ENCODE measurements at regions not wholly inside any gene's neighbourhood (a gene's known extent, or its start where the extent isn't known, plus 50 kb on each side); places are given as distances from the start of the nearest gene placed in this dataset.

DNA sequence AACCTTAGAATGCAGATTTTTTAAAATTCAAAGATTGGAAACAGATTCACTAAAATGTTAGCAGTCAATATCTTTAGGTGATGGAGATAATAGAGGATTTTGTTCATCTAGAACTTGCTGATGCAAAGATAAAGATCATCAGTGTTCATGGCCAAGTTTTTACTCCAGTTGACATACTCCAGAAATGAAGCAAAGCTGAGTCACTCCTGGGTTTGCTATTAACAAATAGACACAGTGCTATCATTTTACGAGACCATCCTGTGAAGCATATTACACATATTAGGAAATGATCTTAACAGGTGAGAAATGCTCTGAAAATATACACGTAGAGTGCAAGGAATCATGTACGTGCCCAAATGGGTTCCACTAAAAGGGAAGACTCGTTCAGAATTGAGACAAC, 170.6 kb upstream of the FAM9B start:
- H3K4me3 ChIP-seq (ENCODE audit: extremely low read depth in 1 of 4, insufficient read depth in 2 of 4, low read depth in 3 of 4, low read length in 4 of 4), result no peak overlapping the region
- no peak overlapping the region for H3K23ac ChIP-seq (ENCODE audit: insufficient read length)
- H3K9ac ChIP-seq (replicated peaks in 1 of 4; ENCODE audit: extremely low read depth in 1 of 4, low read depth in 3 of 4, low read length in 3 of 4), result no peak overlapping the region
- no peak overlapping the region for H3K14ac ChIP-seq (ENCODE audit: insufficient read length)
- H3K4me2 ChIP-seq (ENCODE audit: insufficient read depth in 1 of 2, low read depth in 2 of 2, low read length in 2 of 2), result no peak overlapping the region
- H3K79me2 ChIP-seq (ENCODE audit: control insufficient read depth in 1 of 2, insufficient read depth in 2 of 2, low read length in 2 of 2), result no peaks in the 10 kb centered on the region
- no peak overlapping the region for H2BK120ac ChIP-seq (replicated peaks; ENCODE audit: low read depth, low read length)
- no peak overlapping the region for H3K27ac ChIP-seq (ENCODE audit: low read depth, low read length)
- no peaks in the 10 kb centered on the region for H3K9me3 ChIP-seq (ENCODE audit: insufficient read depth in 2 of 2, low read depth in 1 of 2, low read length in 1 of 2)
- no peaks in the 10 kb centered on the region for H3K36me3 ChIP-seq (ENCODE audit: control insufficient read depth in 2 of 4, insufficient read depth in 4 of 4, low read length in 3 of 4)
- H3K27me3 ChIP-seq (replicated peaks in 1 of 4; ENCODE audit: control insufficient read depth in 3 of 4, extremely low read depth in 1 of 4, insufficient read depth in 3 of 4, low read length in 3 of 4), result no peaks in the 10 kb centered on the region
- no peak overlapping the region for H2BK15ac ChIP-seq (ENCODE audit: low read length)
- no peaks in the 10 kb centered on the region for H3K23me2 ChIP-seq (ENCODE audit: low read depth, low read length)
- no peak overlapping the region for H4K8ac ChIP-seq (ENCODE audit: extremely low read depth, insufficient read depth, low read length)
- H3K56ac ChIP-seq (replicated peaks; ENCODE audit: insufficient read length, low read depth, low read length), result no peak overlapping the region
- H2BK12ac ChIP-seq (ENCODE audit: low read depth, low read length), result no peak overlapping the region
- POLR2A ChIA-PET (ENCODE audit: partially characterized antibody), result no interaction called here
- H2BK20ac ChIP-seq (ENCODE audit: low read length), result no peak overlapping the region
- H2AFZ ChIP-seq (ENCODE audit: low read length), result no peak overlapping the region
- H3K4ac ChIP-seq (replicated peaks; ENCODE audit: insufficient read length, low read depth, low read length), result no peak overlapping the region
- no peaks in the 10 kb centered on the region for H4K20me1 ChIP-seq (replicated peaks in 1 of 2; ENCODE audit: control insufficient read depth in 1 of 2, insufficient read depth in 2 of 2, low read length in 2 of 2)
- H4K5ac ChIP-seq (ENCODE audit: insufficient read length, low read depth, low read length), result no peak overlapping the region
- H2AK5ac ChIP-seq (ENCODE audit: low read depth, low read length), result no peak overlapping the region
- DNase-seq (ENCODE audit: low read depth in 1 of 2, low spot score in 2 of 2) (no peak), FAIRE-seq (no peak)
- CTCF ChIA-PET (ENCODE audit: partially characterized antibody), result no interaction called here
- H3K4me1 ChIP-seq (replicated peaks in 1 of 4; ENCODE audit: control insufficient read depth in 3 of 4, insufficient read depth in 4 of 4, low read length in 3 of 4), result peaks cover 0 to 2% (median 0%) of the 10 kb centered on the region in 4 experiments; a peak in 1 of 7 replicates
- no peak overlapping the region for H4K91ac ChIP-seq (replicated peaks; ENCODE audit: insufficient read length, low read length)
- 91% methylated on average over 4 of the region's 4 CpGs; no CpG with 5 or more reads in 1 of the 2 experiments for WGBS, 2 experiments (ENCODE audit: extremely low coverage in 1 of 2, insufficient coverage in 1 of 2, insufficient read length in 1 of 2, insufficient replicate concordance in 2 of 2, low coverage in 1 of 2, low lambda C conversion rate in 2 of 2, missing lambda C conversion rate in 1 of 2)
- H3K18ac ChIP-seq (ENCODE audit: extremely low read depth, low read length), result no peak overlapping the region
- H3K79me1 ChIP-seq (ENCODE audit: low read depth, low read length), result no peaks in the 10 kb centered on the region
- no peak overlapping the region for H2BK5ac ChIP-seq (ENCODE audit: low read depth, low read length)
- TF ChIP-seq GABPA (IDR thresholded peaks at IDR 0.05; ENCODE audit: borderline replicate concordance, insufficient read depth, low read length) (no peak), CEBPB (IDR thresholded peaks at IDR 0.05; ENCODE audit: low read depth, low read length) (no peak), CTBP2 (IDR thresholded peaks at IDR 0.05; ENCODE audit: borderline replicate concordance, insufficient read depth, insufficient read length, low read length) (no peak), POLR2A (IDR thresholded peaks at IDR 0.05; ENCODE audit: control extremely low read depth in 1 of 2, low read depth in 2 of 2, low read length in 2 of 2) (no peak), SP1 (IDR thresholded peaks at IDR 0.05; ENCODE audit: low read depth, low read length) (no peak), RXRA (IDR thresholded peaks at IDR 0.05; ENCODE audit: insufficient read depth, low read depth, low read length) (no peak), RBBP5 (IDR thresholded peaks at IDR 0.05; ENCODE audit: borderline replicate concordance, low read depth, low read length) (no peak), CHD2 (IDR thresholded peaks at IDR 0.05; ENCODE audit: low read length) (no peak), TBP (IDR thresholded peaks at IDR 0.05; ENCODE audit: low read depth, low read length) (no peak), EGR1 (IDR thresholded peaks at IDR 0.05; ENCODE audit: borderline replicate concordance, low read depth, low read length) (no peak), BRCA1 (IDR thresholded peaks at IDR 0.05; ENCODE audit: low read depth, low read length) (no peak), JUN (IDR thresholded peaks at IDR 0.05; ENCODE audit: low read depth, low read length) (no peak)
- TF ChIP-seq, protein P1, sequence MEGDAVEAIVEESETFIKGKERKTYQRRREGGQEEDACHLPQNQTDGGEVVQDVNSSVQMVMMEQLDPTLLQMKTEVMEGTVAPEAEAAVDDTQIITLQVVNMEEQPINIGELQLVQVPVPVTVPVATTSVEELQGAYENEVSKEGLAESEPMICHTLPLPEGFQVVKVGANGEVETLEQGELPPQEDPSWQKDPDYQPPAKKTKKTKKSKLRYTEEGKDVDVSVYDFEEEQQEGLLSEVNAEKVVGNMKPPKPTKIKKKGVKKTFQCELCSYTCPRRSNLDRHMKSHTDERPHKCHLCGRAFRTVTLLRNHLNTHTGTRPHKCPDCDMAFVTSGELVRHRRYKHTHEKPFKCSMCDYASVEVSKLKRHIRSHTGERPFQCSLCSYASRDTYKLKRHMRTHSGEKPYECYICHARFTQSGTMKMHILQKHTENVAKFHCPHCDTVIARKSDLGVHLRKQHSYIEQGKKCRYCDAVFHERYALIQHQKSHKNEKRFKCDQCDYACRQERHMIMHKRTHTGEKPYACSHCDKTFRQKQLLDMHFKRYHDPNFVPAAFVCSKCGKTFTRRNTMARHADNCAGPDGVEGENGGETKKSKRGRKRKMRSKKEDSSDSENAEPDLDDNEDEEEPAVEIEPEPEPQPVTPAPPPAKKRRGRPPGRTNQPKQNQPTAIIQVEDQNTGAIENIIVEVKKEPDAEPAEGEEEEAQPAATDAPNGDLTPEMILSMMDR (IDR thresholded peaks at IDR 0.05; ENCODE audit: control extremely low read depth in 1 of 3, insufficient read depth in 1 of 3, low read depth in 1 of 3, low read length in 3 of 3), result no peak
